T-helper 9 cell (primary cell): ENCODE measurements at regions not wholly inside any gene's neighbourhood (a gene's known extent, or its start where the extent isn't known, plus 50 kb on each side); places are given as distances from the start of the nearest gene placed in this dataset.
"Not testable (repeated sequence)": the region's sequence is repeated elsewhere in the genome, so short reads cannot be mapped to it uniquely, and the experiment has no call there.

Source experiments
- DNase-seq: peaks from one replicate; pipeline ENCODE4 v3.0.0-alpha.2; 2020

DNA sequence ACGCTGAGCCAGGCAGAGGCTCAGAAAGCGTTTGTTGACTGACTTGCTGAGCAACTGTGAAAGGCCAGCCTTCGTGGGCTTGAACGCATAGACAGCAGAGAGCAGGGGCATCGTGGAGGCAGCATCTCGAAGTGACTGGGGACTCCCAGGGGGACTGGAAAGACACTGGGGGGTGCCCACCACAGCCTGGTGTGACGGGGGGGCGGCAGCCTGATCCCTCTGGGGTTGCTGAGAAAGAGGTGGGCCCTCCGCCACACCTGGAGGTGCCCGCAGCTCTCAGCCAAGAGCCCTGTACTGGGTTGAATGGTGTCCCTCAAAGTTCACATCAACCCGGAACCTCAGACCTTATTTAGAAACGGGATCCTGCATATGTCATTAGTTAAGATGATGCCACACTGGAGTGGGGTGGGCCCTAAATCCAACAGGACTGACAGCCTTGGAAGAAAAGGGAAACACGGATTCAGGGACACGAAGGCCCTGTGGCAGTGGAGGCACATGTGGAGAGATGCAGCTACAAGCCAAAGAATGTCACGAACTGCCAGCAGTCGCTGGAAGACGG is 84.6 kb downstream of the RFLNA start:
- no peak for DNase-seq

DNA sequence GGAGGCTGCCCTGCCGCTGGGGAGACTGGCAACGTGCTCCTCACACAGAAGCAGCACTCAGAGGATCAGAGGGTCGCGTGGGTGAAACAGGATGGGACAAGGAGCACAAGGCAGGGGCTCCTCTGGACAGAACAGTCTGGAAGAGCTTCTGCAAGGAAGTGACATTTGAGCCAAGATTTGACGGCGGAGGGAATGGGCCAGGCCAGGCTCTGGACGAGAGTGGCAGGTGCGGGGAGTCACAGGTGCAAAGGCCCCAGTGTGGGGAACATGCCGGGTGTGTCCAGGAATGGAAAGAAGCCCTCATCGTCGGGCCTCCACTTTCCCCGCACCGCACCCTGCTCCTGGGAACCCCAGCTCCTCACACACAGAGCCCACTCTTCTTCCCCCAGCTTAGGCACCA is 84.0 kb downstream of the RFLNA start:
- no peak for DNase-seq

DNA sequence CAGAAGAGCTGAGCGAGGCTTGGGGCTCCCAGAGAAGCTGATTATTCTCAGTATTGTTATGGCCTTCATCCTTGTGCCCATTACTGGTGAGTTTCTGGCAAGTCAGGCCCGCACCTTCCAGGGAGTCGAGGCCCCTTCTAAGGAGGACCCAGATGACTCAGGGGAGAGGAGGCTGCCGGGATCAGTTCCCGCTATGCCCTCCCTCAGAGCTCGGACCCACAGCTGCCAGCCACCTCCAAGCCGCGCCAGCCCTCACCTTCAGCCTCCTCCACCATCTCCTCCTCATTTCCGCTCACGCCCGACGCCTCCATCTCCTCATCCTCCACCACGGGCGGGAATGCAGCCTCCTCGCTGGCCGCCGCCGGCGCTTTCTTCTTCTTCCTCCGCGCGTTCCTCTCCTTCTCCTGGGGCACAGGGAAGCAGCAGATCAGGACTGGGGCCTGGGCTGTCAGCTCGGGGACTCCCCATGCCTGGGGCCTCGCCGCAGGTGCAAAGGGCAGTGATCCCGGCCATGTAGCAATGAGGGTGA is 83.2 kb downstream of the RFLNA start:
- DNase-seq: no peak

- DNase-seq: no peak
These were observed 81.5 kb downstream of the RFLNA start for GRCh38 chr12:124376435-124376834.

GRCh38 chr12:124375789-124376175 is 80.9 kb downstream of the RFLNA start:
- no peak for DNase-seq

DNA sequence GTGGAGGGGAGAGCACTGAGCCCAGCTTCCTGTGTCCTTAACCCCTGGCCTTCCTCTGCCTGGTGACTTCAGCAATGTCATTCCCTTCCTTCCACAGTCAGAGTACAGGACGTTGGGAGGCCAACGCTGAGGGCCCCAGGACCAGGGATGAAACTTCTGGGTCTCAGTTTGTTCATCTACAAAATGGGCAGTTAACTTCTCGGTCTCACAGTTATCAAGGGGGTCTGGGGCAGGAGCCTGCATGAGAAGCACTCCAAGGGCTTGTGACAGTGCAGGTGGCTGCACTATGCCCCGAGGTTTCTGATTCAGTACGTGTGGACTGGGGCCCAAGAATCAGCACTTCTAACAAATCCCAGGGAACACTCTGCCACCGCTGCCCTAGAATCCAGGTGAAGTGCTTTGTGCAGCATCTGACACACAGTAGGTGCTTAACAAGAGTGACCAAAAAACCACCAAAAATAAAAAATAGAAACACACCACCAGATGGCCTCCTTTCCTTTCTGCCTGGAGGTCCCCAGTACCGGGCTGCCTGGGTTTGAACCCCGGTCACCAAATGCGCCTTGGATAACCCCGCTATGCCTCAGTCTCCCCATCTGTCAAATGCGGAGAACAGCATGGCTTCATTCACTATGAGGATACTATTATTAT is 80.4 kb downstream of the RFLNA start:
- no peak for DNase-seq

GRCh38 chr12:124374567-124374966 is 79.7 kb downstream of the RFLNA start:
- DNase-seq: no peak

DNA sequence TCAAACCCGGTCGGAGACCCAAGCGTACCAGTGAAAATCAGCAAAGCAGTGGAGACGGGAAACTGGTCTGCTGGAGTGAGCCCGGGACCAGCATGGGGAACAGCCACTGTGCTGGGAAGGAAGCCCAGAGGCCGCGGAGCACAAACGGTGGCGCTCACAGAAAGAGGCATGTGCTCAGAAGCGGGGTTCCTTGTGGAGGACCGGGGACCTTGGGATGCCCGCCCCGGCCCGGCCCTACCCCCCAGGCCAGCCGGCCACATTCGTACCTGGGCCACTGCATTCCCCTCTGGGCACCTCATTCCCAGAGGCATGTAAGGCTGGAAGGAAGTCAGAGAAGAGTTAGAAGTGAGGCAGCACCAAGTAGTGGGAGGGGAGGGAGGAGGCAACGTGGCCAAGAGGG is 79.3 kb downstream of the RFLNA start:
- DNase-seq: no peak

- not testable (repeated sequence) for DNase-seq
These were observed 78.8 kb downstream of the RFLNA start for GRCh38 chr12:124373701-124374100.

DNA sequence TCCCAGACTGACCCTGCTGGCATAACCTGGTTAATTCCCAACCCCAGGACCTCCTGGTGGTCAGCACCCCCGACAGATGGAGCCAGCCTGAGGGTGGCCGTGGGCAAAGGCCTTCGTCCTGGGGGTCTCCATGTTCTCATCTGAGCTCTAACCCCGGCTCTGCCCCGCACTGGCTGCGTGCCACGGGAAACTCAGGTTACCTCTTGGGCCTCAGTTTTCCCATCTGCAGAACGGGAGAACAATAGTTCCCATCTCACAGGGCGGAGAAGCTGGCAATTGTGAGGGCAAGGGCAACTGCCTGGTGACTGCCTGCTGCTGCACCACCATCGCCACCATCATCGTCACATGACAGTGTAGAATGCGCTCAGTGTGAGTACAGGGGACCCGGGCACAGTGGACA is 77.9 kb downstream of the RFLNA start:
- DNase-seq: no peak

DNA sequence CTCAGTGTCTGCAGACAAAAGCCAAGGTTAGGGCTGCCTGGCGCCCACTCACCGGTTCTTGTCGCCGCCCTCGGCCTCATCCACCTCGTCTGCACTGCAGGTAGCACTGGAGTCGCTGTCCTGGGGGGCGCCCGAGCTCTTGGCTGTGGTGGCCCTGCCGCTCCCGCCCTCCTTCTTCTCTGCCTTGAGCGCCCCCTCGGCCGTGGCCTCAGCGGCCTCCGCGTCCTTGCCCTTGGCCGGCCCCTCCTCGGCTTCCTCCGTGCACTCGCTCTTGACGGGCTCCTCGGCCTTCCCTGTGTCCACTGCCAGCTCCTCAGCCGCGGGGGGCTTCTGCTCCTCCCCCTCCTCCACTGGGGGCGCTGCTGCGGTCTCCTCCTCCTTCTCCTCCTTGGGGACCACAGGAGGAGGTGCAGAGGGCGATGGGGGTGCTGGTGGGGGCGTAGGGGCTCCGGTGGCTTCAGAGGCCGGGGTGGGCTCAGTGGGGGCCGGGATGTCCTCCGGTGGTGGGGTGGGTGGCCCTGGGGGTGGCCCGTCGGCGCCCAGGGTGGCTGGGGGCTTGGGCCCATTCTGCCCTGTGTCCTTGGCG is 77.2 kb downstream of the RFLNA start:
- no peak for DNase-seq

DNA sequence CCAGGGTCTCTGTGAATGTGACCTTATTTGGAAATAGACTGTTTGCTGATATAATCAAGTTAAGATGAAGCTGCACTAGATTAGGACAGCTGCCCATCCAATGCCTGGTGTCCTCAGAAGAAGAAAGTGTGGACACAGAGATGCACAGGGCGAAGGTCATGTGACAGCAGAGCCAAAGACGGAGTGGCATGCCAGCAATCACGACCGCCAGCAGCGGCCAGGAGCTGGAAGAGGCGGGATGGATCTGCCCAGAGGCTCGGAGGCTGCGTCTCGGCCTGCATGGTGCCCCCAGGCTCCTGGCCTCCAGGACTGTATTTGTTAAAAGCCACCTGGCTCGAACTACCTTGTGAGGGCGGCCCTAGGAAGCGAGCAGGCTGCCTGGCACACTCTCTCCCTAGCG is 76.5 kb downstream of the RFLNA start:
- DNase-seq: no peak

DNA sequence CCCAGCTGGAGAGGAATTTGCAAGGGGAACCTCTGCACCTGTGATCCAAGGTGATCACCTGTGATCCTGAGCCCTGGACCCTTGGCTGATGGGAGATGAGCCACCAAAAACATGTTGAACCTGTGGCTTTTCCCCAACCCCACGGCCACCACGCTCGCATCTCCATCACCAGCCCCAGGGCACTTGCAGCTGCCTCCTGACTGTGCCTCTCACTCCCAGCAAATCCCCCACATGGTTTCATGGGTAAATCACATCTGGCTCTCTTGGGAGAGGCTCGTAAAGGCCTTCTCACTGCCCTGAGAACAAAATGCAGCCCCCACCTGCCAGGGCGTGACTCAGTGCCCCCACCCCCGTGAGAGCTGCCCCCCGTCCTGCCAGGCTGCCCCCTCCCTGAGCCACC is 76.0 kb downstream of the RFLNA start:
- no peak for DNase-seq

- DNase-seq: no peak
These were observed 75.5 kb downstream of the RFLNA start for GRCh38 chr12:124370384-124370783.

DNA sequence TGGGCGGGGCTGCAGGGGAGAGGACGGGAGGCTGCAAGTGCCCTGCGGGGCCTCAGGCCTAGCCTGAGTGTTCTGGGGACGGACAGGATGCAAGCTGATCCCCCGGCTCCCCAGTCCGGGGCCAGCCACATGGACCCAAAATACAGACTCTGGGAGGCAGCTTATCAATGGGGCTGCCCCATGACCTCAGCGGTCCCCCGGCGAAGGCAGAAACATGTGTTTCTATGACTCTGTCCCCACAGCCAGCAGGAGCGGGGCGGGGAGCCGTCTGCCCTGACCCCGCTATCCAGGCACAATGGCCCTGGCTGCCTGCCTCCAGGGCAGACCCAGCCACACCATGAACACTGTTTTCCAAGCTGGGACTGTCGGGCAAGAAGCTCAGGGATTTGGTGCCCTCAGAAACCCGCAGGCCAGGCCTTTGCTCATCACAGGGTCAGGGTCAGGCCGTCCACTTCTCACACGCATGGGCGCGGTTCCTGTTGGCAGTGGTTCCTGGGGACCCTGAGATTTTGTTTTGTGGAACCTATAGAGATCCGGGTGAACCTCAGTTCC is 75.0 kb downstream of the RFLNA start:
- DNase-seq: no peak

DNA sequence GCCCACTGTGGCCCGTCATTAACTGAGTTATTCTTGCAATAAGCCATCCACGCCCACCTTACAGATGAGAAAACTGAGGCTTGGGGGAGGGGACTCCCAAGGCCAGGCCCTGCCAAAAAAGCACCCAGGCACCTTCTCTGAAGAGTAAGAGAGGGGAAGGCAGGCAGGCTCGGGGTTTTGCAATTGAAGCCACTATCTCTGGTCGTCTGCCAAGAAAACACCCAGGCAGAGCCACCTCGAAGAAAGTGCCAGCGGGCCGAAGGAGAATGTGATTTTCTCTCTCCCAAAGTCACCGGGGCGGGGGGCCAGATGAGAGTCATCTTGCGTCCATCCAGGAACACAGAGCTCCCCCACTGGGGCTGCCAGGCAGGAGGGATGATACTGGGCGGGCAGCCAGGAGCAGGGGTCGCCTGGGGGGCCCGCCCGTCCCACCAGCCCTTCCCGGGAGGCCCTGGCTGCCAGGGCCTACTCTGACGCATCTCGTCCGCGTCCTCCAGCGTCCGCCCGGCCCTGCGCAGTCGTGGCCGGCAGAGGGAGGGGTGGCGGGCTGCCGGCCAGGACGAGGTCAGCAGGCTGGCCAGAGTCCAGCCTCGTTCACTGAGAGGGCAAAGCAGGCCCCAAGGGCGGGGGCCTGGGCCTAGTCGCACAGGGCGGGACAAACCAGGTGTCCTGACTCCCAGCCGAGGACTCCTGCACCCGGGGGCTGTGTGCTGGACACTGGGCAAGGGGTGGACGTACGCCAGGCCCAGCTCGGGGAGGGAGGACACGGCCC is 74.3 kb downstream of the RFLNA start:
- no peak for DNase-seq

- DNase-seq: no peak
These were observed 73.6 kb downstream of the RFLNA start for GRCh38 chr12:124368421-124369032.

DNA sequence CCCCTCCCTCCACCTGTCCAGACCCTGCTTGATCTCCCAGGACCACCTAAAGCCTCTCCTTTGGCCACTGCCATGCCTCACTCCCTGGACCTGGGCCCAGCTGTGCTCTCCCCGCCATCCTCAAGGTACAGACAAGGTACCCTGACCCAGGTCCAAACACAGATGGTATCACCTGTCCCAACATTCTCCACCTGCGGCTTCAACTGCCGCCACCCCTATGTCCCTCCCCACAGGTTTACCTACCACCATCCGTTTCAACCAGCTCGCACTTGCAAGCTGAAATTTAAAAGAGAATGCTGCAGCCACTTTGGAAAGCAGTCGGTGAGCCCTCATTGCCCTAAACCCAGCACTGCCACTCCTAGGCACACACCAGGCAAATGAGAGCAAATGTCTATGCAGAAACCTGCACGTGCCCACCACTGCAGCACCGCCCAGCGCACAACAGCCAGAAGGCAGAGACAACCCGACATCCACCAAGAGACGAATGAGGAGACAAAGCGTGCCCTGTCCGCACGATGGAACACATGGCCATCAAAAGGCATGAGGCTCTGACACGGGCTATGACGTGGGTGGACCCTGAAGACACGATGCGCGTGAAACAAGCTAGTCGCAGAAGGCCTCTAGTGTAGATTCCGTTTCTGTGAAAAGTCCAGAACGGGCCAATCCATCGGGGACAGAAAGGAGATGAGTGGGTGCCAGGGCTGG is 71.0 kb downstream of the RFLNA start:
- DNase-seq: no peak
